ENCODE measurements at regions not wholly inside any gene's neighbourhood (a gene's known extent, or its start where the extent isn't known, plus 50 kb on each side); places are given as distances from the start of the nearest gene placed in this dataset.

DNA sequence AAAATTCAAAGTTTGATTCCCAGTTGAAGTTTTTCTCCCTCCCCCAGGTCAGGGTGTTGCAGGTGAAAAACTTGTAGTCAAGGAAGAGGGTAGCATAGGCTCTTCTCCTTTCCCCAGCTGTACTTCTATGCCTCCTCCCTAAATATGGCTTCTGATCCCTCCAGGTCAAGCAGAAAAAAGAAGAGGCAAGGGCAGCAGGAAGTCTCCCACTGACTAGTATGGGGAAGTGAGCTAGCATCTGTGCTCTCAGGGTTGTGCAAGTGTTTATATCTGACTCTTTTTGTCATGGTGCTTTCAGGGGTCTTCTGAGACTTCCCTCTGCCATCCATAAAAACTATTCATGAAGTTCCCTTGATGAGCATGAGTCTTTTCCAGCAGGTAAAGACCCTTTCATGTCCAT, 76.0 kb downstream of the ATPSCKMT start:
- no peaks in the 10 kb centered on the region for H4K20me1 ChIP-seq (ENCODE audit: insufficient read depth)
- CTCF ChIA-PET: no interaction called here
- no TSS peak for BruUV-seq (replicated peaks)

DNA sequence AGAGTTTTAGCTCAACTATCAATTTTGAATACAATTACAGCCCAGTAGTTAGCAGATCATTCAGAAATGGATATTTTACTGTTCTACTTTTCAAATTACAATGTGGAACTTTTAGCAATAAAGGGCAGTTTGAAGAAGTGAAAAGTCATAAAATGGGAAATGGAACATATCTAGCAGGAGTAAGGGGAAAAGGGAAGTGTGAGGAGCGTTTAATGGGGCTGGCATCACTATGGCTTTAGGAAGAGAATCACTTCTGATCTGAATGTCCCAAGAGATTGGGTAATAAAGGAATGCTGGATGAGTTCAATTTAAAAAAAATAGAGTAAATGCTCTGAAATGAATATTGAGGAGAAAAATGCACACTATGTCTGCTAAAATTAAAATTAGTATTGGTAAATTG, 77.4 kb downstream of the ATPSCKMT start:
- CTCF ChIA-PET: no interaction called here
- POLR2A ChIA-PET (ENCODE audit: unreplicated experiment): no interaction called here

More for the DNA sequence above, 76.0 kb downstream of the ATPSCKMT start:
- Histone ChIP-seq H3K4me1 (replicated peaks; ENCODE audit: insufficient read depth) (no peaks in the 10 kb centered on the region), H3K4me2 (no peak overlapping the region), H3K27ac (no peak overlapping the region), H3K9me2 (ENCODE audit: insufficient read depth) (no peaks in the 10 kb centered on the region), H3K79me2 (ENCODE audit: low read depth) (no peaks in the 10 kb centered on the region), H3F3A (ENCODE audit: insufficient read depth, low read depth) (no peaks in the 10 kb centered on the region), H3K9me3 (ENCODE audit: insufficient read depth, low read depth) (no peaks in the 10 kb centered on the region), H2AFZ (no peak overlapping the region), H3K36me3 (ENCODE audit: low read depth) (no peaks in the 10 kb centered on the region), H3K27me3 (ENCODE audit: insufficient read depth, low read depth) (peaks cover 12% of the 10 kb centered on the region; the same call in 1 of the 2 replicates), H3K4me3 (no peak overlapping the region)
- intact Hi-C loops (cut with micrococcal nuclease; ENCODE audit: unreplicated experiment): no loop called here
- POLR2A ChIA-PET (ENCODE audit: unreplicated experiment): no interaction called here
- TF ChIP-seq, protein P1, sequence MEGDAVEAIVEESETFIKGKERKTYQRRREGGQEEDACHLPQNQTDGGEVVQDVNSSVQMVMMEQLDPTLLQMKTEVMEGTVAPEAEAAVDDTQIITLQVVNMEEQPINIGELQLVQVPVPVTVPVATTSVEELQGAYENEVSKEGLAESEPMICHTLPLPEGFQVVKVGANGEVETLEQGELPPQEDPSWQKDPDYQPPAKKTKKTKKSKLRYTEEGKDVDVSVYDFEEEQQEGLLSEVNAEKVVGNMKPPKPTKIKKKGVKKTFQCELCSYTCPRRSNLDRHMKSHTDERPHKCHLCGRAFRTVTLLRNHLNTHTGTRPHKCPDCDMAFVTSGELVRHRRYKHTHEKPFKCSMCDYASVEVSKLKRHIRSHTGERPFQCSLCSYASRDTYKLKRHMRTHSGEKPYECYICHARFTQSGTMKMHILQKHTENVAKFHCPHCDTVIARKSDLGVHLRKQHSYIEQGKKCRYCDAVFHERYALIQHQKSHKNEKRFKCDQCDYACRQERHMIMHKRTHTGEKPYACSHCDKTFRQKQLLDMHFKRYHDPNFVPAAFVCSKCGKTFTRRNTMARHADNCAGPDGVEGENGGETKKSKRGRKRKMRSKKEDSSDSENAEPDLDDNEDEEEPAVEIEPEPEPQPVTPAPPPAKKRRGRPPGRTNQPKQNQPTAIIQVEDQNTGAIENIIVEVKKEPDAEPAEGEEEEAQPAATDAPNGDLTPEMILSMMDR (conservative IDR thresholded peaks at IDR 0.05): no peak
- no peak for TF ChIP-seq EZH2 (IDR thresholded peaks at IDR 0.05; ENCODE audit: low read depth)
- no peak for DNase-seq

DNA sequence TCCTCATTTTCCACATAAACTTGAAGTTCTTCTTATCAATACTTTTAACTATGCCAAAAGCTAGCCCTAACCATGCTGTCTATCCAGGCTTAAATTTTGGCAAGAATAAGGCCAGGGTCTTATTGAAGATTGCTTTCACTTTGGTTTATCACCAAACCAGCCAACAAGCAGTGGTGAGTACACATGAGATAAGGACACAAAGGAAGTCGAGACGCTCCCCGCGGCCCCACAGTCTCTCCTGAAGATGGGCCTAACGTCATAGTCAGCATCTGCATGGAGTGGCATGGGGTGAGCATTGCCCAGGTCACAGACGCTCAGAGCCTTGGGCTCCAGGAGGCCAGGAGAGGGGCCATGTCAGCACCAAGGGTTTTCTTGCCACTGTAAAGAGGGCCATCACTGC, 80.3 kb downstream of the ATPSCKMT start:
- POLR2A ChIA-PET (ENCODE audit: unreplicated experiment): no interaction called here
- Histone ChIP-seq H3K4me2 (no peak overlapping the region), H3K27me3 (ENCODE audit: insufficient read depth, low read depth) (0 out of 2 replicates have a peak, but pooled peaks cover 9% of the 10 kb centered on the region), H3F3A (ENCODE audit: insufficient read depth, low read depth) (no peaks in the 10 kb centered on the region), H3K4me3 (no peak overlapping the region), H3K27ac (no peak overlapping the region), H3K36me3 (ENCODE audit: low read depth) (no peaks in the 10 kb centered on the region), H3K9me3 (ENCODE audit: insufficient read depth, low read depth) (no peaks in the 10 kb centered on the region), H4K20me1 (ENCODE audit: insufficient read depth) (no peaks in the 10 kb centered on the region), H3K4me1 (replicated peaks; ENCODE audit: insufficient read depth) (no peaks in the 10 kb centered on the region), H3K79me2 (ENCODE audit: low read depth) (no peaks in the 10 kb centered on the region), H2AFZ (no peak overlapping the region), H3K9me2 (ENCODE audit: insufficient read depth) (no peaks in the 10 kb centered on the region)
- TF ChIP-seq EZH2 (IDR thresholded peaks at IDR 0.05; ENCODE audit: low read depth): no peak
- TF ChIP-seq, protein P1 (conservative IDR thresholded peaks at IDR 0.05): no peak
- CTCF ChIA-PET: no interaction called here
- DNase-seq: no peak
- intact Hi-C loops (cut with micrococcal nuclease; ENCODE audit: unreplicated experiment): no loop called here
- no TSS peak for BruUV-seq (replicated peaks)

More for the DNA sequence above, 77.4 kb downstream of the ATPSCKMT start:
- intact Hi-C loops (cut with micrococcal nuclease; ENCODE audit: unreplicated experiment): no loop called here
- Histone ChIP-seq H3K27ac (no peak overlapping the region), H3K9me3 (ENCODE audit: insufficient read depth, low read depth) (no peaks in the 10 kb centered on the region), H3K4me2 (no peak overlapping the region), H2AFZ (no peak overlapping the region), H3K9me2 (ENCODE audit: insufficient read depth) (no peaks in the 10 kb centered on the region), H3K36me3 (ENCODE audit: low read depth) (no peaks in the 10 kb centered on the region), H3K4me1 (replicated peaks; ENCODE audit: insufficient read depth) (no peaks in the 10 kb centered on the region), H3K4me3 (no peak overlapping the region), H3K79me2 (ENCODE audit: low read depth) (no peaks in the 10 kb centered on the region), H4K20me1 (ENCODE audit: insufficient read depth) (no peaks in the 10 kb centered on the region), H3K27me3 (ENCODE audit: insufficient read depth, low read depth) (peaks cover 9% of the 10 kb centered on the region; the same call in 1 of the 2 replicates), H3F3A (ENCODE audit: insufficient read depth, low read depth) (no peaks in the 10 kb centered on the region)
- no peak for DNase-seq
- TF ChIP-seq, protein P1 (conservative IDR thresholded peaks at IDR 0.05): no peak
- no peak for TF ChIP-seq EZH2 (IDR thresholded peaks at IDR 0.05; ENCODE audit: low read depth)
- BruUV-seq (replicated peaks): no TSS peak
